HG02943 (cell line): ENCODE measurements at regions not wholly inside any gene's neighbourhood (a gene's known extent, or its start where the extent isn't known, plus 50 kb on each side); places are given as distances from the start of the nearest gene placed in this dataset.
"Not testable (repeated sequence)": the region's sequence is repeated elsewhere in the genome, so short reads cannot be mapped to it uniquely, and the experiment has no call there.

Source experiments
- ATAC-seq: cut with Tn5 transposase; IDR thresholded peaks from one replicate; pipeline ENCODE4 v1.9.1; 2021; ENCODE audit warnings: mild to moderate bottlenecking, low read depth, moderate library complexity; ENCODE audit not compliant: unreplicated experiment

DNA sequence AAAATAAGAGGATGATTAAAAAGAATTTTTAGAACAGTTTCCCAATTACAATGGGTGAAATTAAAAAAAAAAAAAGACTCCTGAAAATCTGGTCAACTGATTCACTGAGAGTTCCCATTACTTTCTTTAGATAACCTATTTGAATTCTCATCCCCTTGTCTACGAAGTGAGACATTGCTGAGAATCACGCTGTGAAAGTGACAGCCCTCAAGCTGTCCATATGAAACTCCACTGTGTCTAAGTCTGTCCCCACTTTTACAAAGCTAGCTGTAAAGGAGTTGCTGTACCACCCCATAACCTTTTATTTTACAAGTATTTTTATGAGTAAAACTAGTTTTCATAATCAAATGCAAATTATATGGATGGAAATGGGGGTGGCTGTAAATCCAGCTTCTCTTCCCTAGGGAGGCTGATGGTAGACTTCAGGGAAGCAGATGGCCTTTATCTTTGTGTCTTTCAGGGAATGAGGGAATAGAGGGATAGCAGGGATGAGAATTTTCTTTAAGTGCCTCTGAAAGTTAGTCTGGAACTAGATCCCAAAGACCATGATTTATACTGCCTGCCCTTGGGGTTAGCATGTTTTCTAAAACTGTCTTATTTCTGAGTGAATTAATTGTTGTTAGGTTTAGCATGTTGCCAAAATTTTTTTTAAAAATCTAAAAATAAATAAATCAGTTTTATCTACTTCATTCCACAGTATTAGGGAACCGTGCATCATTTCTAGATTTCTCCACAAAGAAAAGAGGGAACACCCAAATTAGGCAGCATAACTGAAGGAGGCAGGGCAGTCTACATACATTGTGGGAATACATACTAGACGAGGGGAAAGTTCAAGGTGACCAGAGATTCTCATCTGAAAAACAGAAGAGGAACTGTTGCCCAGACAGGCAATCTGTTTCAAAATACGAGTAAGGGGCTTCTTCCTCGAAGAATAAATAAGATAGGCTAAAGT is 1219.1 kb downstream of the UQCRFS1 start:
- no peak for ATAC-seq

DNA sequence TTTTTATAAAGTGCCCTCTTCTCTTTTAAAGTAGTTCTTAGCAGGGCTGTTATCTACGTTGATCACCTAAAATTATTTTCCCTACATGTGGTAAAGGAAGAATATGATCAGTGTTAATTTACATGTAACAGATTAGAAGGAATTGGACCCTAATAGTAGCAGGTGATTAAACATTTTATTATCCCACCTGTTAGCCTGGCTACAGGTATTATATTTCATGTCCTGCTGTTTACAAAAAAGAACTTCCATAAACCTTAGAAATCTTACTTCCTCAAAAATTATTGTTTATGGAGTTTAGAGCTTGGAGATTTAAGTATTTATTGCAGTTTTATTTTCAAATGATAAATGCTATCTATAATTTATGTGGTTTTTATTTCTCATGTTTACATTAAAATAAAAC is 1226.7 kb downstream of the UQCRFS1 start:
- no peak for ATAC-seq

DNA sequence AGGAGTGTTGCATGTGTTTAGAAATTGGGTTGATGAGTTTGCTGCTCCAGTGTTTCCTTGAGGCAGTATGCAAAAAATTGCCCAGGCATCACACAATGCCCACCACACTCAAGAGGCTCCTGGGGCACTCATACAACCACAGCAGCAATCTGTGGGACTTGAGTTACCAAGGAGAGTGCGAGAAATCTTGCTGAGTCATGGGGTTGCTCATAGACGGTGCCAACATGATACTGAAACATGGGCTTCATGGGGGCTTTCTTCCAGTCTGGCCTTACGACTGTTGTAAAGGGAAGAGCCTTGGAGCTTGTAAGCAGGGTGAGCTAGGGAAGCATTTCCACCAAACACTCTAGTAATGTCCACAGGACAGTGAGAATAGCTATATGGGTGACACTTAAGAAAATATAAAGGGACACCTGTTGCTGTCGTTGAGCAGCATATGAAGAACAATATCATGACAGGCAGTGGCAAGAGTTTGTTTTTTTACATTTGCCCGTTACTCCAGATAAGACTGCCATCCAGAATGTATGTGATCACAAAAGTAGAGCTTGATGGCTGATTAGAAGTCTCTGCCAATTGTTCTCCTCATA is 1237.4 kb downstream of the UQCRFS1 start:
- no peak for ATAC-seq

DNA sequence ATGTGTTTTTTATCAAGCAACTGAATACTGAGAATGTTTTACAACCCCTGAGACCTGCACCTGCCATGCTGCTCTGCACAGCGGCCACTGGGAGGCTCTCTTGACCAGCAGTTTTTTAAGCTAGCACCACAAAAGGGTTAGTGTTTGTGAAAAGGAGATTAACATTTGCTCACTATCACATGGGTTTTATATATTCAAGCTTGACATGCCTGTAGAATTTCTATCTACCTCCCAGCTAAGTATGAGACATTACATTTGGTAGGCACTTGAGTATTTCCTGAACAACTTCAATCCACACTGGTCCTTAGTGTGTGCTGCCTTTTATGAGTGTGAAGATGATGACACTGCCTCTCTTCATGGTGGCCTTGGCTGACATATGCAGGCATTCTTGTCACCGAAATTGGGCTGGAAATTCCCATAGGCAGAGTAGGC is 1238.9 kb downstream of the UQCRFS1 start:
- no peak for ATAC-seq

DNA sequence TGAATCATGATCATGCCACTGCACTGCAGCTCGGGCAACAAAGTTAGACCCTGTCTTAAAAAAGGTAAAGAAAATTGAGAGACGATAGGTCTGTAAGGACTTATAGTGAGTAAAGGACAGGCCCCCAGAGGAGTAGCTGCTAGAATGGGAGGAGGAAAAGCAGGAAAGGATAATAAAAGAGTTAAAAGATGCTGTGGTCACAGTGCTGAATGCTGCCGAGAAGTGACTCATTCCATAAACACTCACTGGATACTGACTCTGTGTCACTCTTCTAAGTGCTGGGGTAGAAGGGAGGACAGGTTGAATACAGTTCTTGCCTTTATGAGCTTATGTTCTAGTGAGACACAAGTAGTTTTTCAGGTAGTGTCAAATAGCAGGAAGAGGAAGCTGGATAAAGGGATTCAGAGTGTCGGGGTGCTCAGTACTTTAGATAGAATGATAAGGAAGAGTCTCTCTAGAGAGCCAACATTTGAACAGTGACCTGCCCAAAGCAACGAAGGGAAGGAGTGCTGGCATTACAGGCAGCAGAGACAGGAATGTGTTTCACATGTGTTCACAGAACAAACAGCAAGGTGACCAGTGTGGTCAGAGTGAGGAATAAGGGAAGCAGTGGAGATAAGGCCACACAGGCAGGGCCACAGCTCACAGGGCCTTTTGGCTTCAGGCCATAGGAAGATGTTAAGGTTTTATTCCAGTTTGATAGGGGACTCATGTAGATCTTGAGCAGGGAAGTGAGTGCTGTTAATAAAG is 1240.5 kb downstream of the UQCRFS1 start:
- ATAC-seq = no peak

DNA sequence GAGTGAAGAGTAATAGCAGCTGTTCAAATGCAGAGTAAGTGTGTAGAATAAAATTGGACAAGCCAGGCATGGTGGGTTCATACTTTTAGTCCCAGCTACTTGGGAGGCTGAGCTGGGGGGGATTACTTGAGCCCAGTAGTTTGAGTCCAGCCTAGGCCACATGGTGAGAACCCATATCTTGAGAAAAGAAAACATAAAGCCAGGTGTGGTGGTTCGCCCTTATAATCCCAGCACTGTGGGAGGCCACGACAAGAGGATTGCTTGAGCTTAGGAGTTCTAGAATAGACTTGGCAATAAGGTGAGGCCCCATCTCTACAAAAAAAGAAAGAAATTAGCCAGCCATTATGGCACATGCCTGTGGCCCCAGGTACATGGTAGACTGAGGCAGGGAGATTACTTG is 1241.1 kb downstream of the UQCRFS1 start:
- ATAC-seq = no peak

DNA sequence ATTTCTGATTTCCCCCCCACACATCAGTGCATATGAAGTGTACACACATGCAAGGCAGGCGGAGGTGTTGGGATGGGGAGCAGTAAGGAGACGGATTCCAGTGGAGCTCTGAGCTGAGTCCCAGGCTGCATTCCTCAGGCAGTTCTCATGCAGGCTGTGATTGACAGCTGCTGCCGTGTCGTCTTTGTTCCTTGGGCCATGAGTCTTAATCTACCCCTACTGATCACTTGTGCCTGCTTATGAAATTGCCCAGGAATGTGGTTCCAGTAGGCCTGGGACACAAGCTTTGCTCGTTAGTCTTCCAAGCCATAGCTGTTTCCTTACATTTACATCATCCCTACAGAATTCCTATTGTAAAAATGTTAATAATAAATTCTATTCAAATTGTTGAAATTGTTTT is 1241.9 kb downstream of the UQCRFS1 start:
- no peak for ATAC-seq

DNA sequence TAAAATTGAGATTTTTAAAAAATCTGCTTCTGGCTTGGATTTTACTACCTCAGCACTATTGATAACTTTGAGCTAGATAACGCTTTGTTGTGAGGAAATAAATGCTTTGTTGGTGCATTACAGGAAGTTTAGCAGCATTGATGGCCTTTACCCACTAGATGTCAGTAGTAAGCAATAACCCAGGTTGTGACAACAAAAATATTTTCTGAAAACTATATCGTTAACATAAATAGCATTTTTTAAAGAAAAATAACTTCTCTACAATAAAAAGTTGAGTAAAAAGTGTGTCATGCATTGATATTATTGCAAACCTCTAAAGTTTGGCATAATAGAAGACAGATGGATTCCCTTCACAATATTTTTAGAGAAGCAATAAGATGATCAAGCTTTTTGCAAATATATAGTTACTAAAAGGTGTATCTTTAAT is 1246.5 kb downstream of the UQCRFS1 start:
- no peak for ATAC-seq

DNA sequence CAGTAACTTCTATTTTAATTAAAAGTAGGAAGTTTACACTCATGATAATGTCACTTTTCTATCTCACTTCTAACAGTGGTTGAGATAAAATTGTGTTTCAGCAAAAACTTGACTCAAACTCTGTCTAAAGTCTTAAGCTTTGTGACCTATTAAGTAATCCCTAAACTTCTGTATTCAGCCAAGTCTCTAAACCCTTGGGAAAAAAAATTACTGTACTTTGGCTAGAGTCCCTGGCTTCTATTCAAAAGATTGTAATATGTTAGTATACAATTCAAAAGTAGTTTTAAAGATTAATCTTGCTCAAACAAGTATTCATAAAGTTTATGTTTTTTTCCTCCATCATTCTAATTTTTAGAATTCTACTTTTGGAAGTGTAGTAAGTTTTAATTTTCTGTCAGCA is 1248.8 kb downstream of the UQCRFS1 start:
- no peak for ATAC-seq

DNA sequence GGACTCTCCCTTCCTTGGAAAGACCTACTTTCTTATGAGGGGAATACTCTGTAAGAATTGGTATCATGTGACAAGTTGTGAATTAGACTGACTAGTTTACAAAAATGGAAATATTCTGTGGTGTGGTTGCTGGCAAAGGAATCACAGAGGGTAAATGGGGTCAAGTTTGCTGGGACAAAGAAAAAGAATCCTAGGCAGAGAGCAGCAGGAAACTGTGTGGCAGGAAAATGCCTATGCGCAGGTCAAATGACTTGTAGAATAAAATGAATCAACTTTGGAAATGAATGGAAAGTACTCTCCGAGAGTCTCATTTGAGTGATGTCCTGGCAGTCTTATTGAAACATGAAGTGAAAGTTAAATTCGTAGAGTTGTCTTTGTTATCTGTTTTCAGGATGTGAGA is 1250.7 kb downstream of the UQCRFS1 start:
- ATAC-seq = no peak

DNA sequence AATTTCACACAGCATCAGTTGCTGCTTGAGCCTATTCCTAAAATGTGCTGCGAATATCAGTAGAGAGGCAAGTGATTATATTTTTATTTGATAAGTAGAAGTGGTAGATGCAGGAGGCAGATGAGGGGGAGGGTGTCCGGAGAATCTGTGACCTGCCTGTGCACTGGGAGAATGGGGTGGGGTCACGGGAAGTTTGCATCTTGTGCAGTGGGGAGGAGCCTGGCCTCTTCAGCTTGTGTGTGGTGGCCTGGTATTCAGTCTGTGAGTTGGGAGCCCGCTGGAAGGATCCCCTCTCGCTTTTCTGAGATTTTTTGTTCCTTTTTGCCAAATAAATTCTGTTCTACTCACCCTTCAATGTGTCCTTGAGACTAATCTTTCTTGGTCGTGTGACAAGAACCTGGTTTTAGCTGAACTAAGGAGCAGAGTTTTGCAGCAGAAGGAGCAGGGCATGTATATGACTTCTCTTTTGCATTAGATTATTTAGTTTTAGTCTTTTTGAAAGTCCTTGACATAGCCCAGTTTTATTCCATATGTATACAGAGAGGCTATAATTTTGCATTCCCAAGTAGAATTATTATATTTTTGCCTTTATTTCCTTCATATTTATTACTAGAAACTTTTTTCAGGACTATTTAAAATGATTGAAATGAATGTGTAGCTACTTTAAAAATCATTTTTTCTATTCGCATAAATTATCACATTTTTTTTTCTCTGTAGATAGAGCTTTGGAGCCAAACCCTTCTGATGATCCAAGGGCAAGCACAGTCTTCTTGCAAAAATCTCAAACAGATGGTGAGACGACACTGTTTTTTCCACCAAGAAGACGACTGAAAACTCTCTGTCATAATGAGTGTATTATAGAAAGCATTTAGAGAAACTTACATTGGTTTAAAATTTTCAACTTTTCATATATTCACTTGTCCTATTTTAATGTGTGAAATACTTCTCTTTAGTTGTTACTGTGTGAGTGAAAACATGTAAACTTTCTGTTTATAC is 1257.2 kb downstream of the UQCRFS1 start:
- no peak for ATAC-seq

DNA sequence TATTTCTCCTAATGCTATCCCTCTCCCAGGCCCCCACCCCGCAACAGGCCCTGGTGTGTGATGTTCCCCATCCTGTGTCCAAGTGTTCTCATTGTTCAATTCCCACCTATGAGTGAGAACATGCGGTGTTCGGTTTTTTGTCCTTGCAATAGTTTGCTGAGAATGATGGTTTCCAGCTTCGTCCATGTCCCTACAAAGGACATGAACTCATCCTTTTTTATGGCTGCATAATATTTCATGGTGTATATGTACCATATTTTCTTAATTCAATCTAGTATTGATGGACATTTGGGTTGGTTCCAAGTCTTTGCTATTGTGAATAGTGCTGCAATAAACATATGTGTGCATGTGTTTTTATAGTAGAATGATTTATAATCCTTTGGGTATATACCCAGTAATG is 1270.3 kb downstream of the UQCRFS1 start:
- not testable (repeated sequence) for ATAC-seq

DNA sequence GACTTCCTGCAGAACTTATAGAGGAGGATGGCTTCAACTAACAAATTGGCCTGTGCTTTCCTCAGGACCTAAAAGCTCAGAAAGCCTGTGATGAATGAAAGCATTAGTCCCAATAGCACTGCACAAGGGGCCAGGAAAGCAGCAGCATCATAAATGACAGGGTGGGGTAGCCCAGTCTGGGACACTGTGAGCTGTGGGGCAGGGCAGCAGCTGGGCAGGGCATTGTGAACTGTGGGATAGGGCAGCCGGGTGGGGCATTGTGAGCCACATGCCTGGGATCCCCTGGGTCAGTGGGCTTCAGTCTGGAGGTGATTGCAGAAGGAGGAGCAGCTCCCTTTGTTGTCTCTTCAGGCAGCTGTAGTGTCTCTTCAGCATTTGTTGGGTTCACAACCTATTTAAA is 1276.8 kb downstream of the UQCRFS1 start:
- ATAC-seq = no peak

DNA sequence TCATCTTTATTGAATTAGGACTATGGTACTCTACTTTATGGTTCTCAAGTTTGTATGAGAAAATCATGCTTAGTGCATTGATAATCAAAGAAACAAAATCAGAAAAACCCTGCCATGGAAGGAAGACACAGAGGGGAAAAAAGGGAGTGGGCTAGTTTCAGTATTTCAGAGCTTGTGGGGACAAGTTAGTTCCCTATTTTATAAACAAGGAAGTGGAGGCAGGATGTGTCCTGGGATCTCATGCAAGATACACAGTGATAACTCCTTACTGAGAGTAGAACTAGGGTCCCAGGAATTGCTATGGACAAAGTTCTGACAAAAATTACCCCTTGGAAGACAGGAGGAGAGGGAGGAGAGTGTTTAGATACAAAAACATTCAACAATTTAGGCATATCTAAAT is 1277.3 kb downstream of the UQCRFS1 start:
- no peak for ATAC-seq

DNA sequence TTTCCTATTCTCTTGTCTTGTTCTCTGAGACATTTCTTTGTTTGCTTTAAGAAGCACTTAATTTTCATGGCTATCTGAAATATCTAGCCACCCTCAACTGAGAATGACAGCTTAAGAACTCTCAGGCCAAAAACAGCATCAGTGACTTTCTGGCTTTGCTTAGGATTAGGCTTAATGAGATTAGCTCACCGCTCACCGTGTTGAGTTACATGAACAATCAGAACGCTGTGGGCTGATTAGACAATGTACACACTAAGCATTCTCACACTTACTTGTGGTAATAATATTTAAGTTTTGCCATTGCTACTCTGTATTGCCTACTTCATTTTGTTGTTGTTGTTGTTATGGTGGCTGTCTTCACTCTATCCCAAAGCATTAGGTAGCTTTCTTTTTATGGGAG is 1283.6 kb downstream of the UQCRFS1 start:
- ATAC-seq = no peak

DNA sequence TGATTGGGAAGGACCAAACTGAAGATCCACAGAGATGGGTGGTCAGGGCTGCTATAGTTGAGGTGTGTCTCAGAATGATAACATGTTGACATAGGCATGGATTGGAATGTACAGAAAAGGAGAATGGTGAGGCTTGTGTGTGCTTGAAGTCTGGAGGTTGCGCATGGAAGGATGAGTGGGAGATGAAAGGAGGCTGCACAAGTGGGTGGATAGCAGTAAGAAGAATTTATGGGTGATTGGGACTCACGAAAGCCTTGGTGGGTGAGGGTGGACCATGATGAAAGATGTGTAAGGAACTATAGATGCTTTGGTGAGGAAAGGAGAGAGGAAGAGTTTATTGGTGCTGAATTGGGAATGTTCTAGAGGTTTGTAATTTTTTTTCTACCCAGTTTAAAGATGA is 1287.7 kb downstream of the UQCRFS1 start:
- ATAC-seq = no peak

DNA sequence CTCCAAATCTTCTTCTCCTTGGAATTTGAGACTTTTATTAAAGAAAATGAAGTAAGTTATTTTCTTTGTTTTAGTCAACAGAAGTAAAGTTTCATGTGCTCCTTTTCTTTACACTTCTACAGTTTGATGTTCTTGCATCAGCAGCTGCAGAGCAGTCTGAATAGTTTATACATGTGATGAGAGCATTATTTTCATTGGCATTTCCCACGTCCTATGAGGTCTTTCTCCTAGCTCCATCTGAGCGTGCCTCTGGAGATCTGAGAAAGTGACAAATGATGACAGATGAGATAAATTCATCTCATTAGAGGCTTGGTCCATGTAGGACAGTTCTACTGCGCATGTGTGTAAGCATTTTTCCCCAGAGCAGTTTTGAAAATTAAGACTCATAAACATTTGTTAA is 1290.0 kb downstream of the UQCRFS1 start:
- ATAC-seq = no peak

DNA sequence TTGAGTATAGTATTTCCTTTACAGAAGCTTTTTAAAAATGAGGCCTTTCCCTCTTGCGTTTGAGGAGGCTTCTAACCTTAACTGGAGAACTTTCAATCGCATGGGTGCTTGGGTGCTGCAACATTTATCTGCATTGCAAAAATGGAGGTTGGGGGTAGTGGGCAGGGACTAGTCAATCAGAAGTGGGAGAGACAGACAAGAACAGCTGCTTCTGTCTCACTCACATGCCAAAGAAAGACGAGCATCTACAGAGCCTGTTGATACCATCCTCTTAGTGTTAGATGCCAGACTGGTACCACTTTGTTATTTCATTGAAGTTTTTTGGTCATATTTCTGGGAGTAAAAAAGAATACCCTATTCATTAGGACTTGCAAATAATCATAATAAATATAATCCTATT is 1292.2 kb downstream of the UQCRFS1 start:
- ATAC-seq = no peak

DNA sequence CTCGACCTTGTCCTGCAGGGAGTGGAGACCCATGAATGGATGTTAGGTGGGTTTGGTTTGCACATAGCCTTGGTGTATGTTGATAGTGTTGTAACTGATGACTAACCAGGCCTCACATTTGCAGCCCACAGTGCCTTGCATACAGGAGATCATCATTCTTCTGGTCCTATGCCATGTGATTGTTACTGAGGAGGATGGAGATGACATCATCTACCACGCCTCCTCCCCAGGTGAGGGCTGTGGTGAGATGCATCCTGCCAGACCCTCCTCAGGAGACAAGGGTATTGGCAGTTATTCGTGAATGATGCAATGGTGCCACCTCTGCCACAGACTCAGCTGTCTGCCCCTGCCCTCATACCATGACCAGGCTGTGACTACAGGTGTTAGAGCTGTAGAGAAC is 1294.1 kb downstream of the UQCRFS1 start:
- no peak for ATAC-seq
